ENCODE measurements at regions not wholly inside any gene's neighbourhood (a gene's known extent, or its start where the extent isn't known, plus 50 kb on each side); places are given as distances from the start of the nearest gene placed in this dataset.

DNA sequence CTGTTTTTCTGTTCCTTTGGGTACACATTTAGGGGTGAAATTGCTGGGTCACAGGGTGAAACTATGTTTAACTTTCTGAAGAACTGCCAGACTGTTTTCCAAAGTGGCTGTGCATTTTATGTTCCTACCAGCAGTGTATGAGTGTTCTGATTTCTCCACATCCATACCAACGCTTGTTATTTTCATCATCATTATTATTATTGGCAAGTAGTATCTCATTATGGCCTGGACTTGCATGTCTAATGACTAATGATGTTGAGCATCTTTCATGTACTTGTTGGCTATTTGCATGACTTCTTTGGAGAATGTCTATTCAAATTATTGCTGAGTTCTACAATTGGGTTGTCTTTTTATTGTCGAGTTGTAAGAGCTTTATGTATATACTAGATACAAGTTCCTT lies 321.8 kb upstream of the HTR2A start:
- TF ChIP-seq, protein P1, sequence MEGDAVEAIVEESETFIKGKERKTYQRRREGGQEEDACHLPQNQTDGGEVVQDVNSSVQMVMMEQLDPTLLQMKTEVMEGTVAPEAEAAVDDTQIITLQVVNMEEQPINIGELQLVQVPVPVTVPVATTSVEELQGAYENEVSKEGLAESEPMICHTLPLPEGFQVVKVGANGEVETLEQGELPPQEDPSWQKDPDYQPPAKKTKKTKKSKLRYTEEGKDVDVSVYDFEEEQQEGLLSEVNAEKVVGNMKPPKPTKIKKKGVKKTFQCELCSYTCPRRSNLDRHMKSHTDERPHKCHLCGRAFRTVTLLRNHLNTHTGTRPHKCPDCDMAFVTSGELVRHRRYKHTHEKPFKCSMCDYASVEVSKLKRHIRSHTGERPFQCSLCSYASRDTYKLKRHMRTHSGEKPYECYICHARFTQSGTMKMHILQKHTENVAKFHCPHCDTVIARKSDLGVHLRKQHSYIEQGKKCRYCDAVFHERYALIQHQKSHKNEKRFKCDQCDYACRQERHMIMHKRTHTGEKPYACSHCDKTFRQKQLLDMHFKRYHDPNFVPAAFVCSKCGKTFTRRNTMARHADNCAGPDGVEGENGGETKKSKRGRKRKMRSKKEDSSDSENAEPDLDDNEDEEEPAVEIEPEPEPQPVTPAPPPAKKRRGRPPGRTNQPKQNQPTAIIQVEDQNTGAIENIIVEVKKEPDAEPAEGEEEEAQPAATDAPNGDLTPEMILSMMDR (IDR thresholded peaks at IDR 0.05) = no peak
- TF ChIP-seq ZFX (IDR thresholded peaks at IDR 0.05; ENCODE audit: borderline replicate concordance) = no peak

Data from 22Rv1 (cell line).